Vagina (tissue), 2 donors: ENCODE measurements at regions not wholly inside any gene's neighbourhood (a gene's known extent, or its start where the extent isn't known, plus 50 kb on each side); places are given as distances from the start of the nearest gene placed in this dataset.
"Not testable (repeated sequence)": the region's sequence is repeated elsewhere in the genome, so short reads cannot be mapped to it uniquely, and the experiment has no call there.

ENCODE experiments used
- DNase-seq, 2 donors: peaks; one replicate each; pipeline ENCODE4 v3.0.0-alpha.2; 2017; ENCODE audit errors: extremely low spot score in 2 of 2
- H3K27ac ChIP-seq: fragments of 200-600 bp; sonication (generic); one replicate; pipeline ENCODE4 v1.5.1; 2019
- H3K27me3 ChIP-seq: fragments of 200-600 bp; sonication (generic); one replicate; pipeline ENCODE4 v1.5.1; 2019
- H3K36me3 ChIP-seq, 2 donors: fragments of 200-600 bp; sonication (generic); one replicate each; pipeline ENCODE4 v1.5.1; 2017 to 2019
- H3K4me1 ChIP-seq: fragments of 200-600 bp; sonication (generic); one replicate; pipeline ENCODE4 v1.5.1; 2019
- H3K4me3 ChIP-seq, 2 donors: fragments of 200-600 bp; sonication (generic); 1 replicate in 1 of 2; 2 replicates in 1 of 2; pipeline ENCODE4 v1.5.1; 2016 to 2019
- H3K9me3 ChIP-seq: fragments of 200-600 bp; sonication (generic); one replicate; pipeline ENCODE4 v1.5.1; 2019
- POLR2A ChIP-seq, 2 donors: fragments of 450-650 bp; IDR thresholded peaks; one replicate each; pipeline ENCODE4 v1.6.1; 2017; ENCODE audit warnings: antibody characterized with exemption in 2 of 2, mild to moderate bottlenecking in 2 of 2, moderate library complexity in 2 of 2
- POLR2AphosphoS5 ChIP-seq, 2 donors: sonication (generic); formaldehyde crosslinking; IDR thresholded peaks; one replicate each; pipeline ENCODE4 v1.9.0; 2017; ENCODE audit warnings: antibody characterized with exemption in 2 of 2, mild to moderate bottlenecking in 2 of 2, low read depth in 1 of 2; ENCODE audit not compliant: insufficient read depth in 1 of 2
- intact Hi-C: fragments of 100-400 bp; cut with DNase I; formaldehyde crosslinking; loops from one replicate; pipeline ENCODE4 v1.15.1; 2023
- TF ChIP-seq, protein P1 (sequence below), 3 experiments: fragments of 450-650 bp in 2 of 3; fragments of 200-600 bp in 1 of 3; sonication (generic) in 1 of 3; IDR thresholded peaks; one replicate each; pipeline ENCODE4 v1.5.1; 2017 to 2019; ENCODE audit warnings: antibody characterized with exemption in 3 of 3, mild to moderate bottlenecking in 2 of 3, moderate library complexity in 2 of 3

DNA sequence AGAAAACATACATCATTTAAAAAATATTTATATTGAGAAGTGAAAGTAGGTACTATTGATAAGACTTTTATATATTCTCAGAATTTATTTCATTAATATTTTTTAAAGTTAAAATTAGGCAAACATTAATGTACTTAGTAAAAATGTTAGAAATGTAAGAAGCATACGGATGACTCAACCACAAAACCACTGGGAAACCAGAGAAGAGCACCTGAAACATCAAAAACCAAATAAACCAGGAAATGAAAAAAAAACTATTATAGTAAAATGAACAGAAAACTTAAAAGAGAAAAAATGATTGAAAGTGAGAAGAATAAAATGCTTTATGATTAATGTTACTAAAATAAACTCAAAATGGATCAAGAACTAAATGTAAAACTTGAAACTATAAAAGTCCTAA, 233.2 kb upstream of the DAB2 start:
- no peak overlapping the region for H3K27ac ChIP-seq
- no peak for TF ChIP-seq POLR2AphosphoS5 (IDR thresholded peaks at IDR 0.05; ENCODE audit: insufficient read depth in 1 of 2, low read depth in 1 of 2)
- TF ChIP-seq, protein P1, sequence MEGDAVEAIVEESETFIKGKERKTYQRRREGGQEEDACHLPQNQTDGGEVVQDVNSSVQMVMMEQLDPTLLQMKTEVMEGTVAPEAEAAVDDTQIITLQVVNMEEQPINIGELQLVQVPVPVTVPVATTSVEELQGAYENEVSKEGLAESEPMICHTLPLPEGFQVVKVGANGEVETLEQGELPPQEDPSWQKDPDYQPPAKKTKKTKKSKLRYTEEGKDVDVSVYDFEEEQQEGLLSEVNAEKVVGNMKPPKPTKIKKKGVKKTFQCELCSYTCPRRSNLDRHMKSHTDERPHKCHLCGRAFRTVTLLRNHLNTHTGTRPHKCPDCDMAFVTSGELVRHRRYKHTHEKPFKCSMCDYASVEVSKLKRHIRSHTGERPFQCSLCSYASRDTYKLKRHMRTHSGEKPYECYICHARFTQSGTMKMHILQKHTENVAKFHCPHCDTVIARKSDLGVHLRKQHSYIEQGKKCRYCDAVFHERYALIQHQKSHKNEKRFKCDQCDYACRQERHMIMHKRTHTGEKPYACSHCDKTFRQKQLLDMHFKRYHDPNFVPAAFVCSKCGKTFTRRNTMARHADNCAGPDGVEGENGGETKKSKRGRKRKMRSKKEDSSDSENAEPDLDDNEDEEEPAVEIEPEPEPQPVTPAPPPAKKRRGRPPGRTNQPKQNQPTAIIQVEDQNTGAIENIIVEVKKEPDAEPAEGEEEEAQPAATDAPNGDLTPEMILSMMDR (IDR thresholded peaks at IDR 0.05): no peak
- TF ChIP-seq POLR2A (IDR thresholded peaks at IDR 0.05): no peak
- H3K4me1 ChIP-seq: no peaks in the 10 kb centered on the region
- intact Hi-C loops: no loop called here
- DNase-seq: no peak
- H3K36me3 ChIP-seq: no peaks in the 10 kb centered on the region
- no peaks in the 10 kb centered on the region for H3K27me3 ChIP-seq
- no peaks in the 10 kb centered on the region for H3K9me3 ChIP-seq
- H3K4me3 ChIP-seq: no peak overlapping the region

DNA sequence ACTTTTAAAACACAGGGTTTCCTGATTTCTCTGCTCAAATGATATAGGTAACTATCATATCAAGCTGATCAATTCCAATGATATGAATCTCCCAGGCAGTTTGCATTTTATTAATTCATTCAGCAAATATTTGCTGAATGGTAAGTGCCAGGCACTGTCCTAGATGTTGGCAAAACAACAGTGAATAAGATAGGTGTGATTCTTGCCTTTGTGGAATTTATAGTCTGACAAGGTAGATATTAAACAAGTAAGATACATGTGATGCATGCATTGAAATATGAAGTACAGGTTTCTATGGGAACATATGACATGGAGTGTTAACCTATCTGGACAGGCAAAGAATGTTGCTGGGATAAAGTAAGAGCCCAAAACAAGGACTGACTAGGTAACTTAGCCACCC, 231.8 kb upstream of the DAB2 start:
- Histone ChIP-seq H3K4me1 (no peaks in the 10 kb centered on the region), H3K27me3 (no peaks in the 10 kb centered on the region), H3K27ac (no peak overlapping the region), H3K4me3 (no peak overlapping the region), H3K36me3 (no peaks in the 10 kb centered on the region), H3K9me3 (no peaks in the 10 kb centered on the region)
- no peak for DNase-seq
- TF ChIP-seq, protein P1 (IDR thresholded peaks at IDR 0.05): no peak
- TF ChIP-seq POLR2AphosphoS5 (IDR thresholded peaks at IDR 0.05; ENCODE audit: insufficient read depth in 1 of 2, low read depth in 1 of 2) (no peak), POLR2A (IDR thresholded peaks at IDR 0.05) (no peak)
- intact Hi-C loops: no loop called here

DNA sequence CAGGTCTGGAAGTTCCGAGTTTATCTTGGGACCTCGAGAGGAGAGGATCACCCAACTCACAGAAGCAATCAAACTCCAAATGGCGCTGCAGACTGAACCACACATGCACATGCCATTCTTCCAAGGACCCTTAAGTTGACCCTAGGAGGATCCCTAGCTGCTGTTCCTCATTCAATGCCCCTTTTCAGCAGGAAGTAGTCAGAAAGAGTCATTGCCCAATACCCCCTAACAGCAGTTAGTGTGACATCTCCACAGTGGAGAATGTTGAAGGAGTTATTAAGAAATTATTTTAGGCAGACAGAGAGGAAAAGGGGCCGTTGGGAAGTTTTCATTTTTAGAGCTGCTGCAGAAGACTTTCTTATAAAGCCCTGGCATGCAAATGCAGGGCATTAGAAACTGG, 229.9 kb upstream of the DAB2 start:
- no peak for DNase-seq
- no peak overlapping the region for H3K4me3 ChIP-seq
- H3K9me3 ChIP-seq: no peaks in the 10 kb centered on the region
- no peaks in the 10 kb centered on the region for H3K27me3 ChIP-seq
- TF ChIP-seq, protein P1 (IDR thresholded peaks at IDR 0.05): no peak
- TF ChIP-seq POLR2A (IDR thresholded peaks at IDR 0.05) (no peak), POLR2AphosphoS5 (IDR thresholded peaks at IDR 0.05; ENCODE audit: insufficient read depth in 1 of 2, low read depth in 1 of 2) (no peak)
- no peak overlapping the region for H3K27ac ChIP-seq
- no peaks in the 10 kb centered on the region for H3K36me3 ChIP-seq
- no peaks in the 10 kb centered on the region for H3K4me1 ChIP-seq
- intact Hi-C loops: no loop called here

DNA sequence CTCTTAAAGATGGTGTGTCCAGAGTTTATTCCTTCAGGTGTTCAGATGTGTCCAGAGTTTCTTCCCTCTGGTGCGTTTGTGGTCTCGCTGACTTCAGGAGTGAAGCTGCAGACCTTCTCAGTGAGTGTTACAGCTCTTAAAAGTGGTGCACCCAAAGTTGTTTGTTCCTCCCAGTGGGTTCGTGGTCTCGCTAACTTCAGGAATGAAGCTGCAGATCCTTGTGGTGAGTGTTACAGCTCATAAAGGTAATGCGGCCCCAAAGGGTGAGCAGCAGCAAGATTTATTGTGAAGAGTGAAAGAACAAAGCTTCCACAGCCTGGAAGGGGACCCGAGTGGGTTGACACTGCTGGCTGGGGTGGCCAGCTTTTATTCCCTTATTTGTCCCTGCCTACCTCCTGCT, 227.7 kb upstream of the DAB2 start:
- H3K4me3 ChIP-seq, DNase-seq, H3K27ac ChIP-seq, H3K27me3 ChIP-seq, intact Hi-C loops, H3K4me1 ChIP-seq, H3K9me3 ChIP-seq, H3K36me3 ChIP-seq: not testable (repeated sequence)

DNA sequence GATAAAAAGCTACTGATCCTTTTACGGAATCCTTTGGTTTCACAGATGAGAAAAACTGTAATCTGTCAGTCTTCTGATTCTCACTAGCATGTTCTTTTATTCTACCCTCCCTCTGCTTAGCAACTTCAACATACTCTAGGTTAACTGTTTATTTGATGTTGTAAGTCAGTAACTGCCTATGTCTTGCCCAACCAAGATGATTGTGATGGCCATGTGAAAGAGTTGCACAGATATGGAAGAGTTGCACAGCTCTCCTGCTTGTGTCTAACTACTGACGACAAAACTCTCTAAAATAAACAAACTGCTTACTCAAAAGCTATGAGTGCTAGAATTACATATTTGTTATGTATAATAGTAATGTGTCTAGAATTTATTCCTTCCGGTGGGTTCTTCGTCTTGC, 227.3 kb upstream of the DAB2 start:
- no peaks in the 10 kb centered on the region for H3K4me1 ChIP-seq
- intact Hi-C loops: no loop called here
- H3K27ac ChIP-seq: no peak overlapping the region
- no peaks in the 10 kb centered on the region for H3K9me3 ChIP-seq
- TF ChIP-seq, protein P1 (IDR thresholded peaks at IDR 0.05): no peak
- TF ChIP-seq POLR2AphosphoS5 (IDR thresholded peaks at IDR 0.05; ENCODE audit: insufficient read depth in 1 of 2, low read depth in 1 of 2) (no peak), POLR2A (IDR thresholded peaks at IDR 0.05) (no peak)
- no peak for DNase-seq
- no peak overlapping the region for H3K4me3 ChIP-seq
- no peaks in the 10 kb centered on the region for H3K27me3 ChIP-seq
- H3K36me3 ChIP-seq: no peaks in the 10 kb centered on the region
